Stomach (tissue), 8 donors: ENCODE measurements at regions not wholly inside any gene's neighbourhood (a gene's known extent, or its start where the extent isn't known, plus 50 kb on each side); places are given as distances from the start of the nearest gene placed in this dataset.
"Not testable (repeated sequence)": the region's sequence is repeated elsewhere in the genome, so short reads cannot be mapped to it uniquely, and the experiment has no call there.

Experiments used
- DNase-seq, 2 donors: peaks; one replicate each; pipeline versions ENCODE4 v3.0.0 to v3.0.0-alpha.2; 2013 to 2019
- H3K27ac ChIP-seq, 5 donors: fragments of 200-600 bp in 4 of 5; sonication (generic) in 4 of 5; one replicate each; pipeline ENCODE4 v1.5.1; 2013 to 2019; ENCODE audit warnings: mild to moderate bottlenecking in 1 of 5, moderate library complexity in 1 of 5
- H3K27me3 ChIP-seq, 3 donors: fragments of 200-600 bp; sonication (generic); one replicate each; pipeline ENCODE4 v1.5.1; 2017 to 2019; ENCODE audit warnings: mixed run types in 1 of 3
- H3K36me3 ChIP-seq, 4 donors: fragments of 200-600 bp; sonication (generic); 1 replicate in 3 of 4; 2 replicates in 1 of 4; pipeline ENCODE4 v1.5.1; 2016 to 2019
- H3K4me1 ChIP-seq, 4 donors: fragments of 200-600 bp; sonication (generic); one replicate each; pipeline ENCODE4 v1.5.1; 2016 to 2019
- H3K4me3 ChIP-seq, 4 donors: fragments of 200-600 bp; sonication (generic) in 3 of 4; one replicate each; pipeline ENCODE4 v1.5.1; 2016 to 2019; ENCODE audit warnings: mild to moderate bottlenecking in 1 of 4
- H3K9me3 ChIP-seq, 4 donors: fragments of 200-600 bp; sonication (generic); one replicate each; pipeline ENCODE4 v1.5.1; 2016 to 2019
- CTCF ChIP-seq, 7 experiments: fragments of 450-650 bp in 4 of 7; fragments of 200-600 bp in 3 of 7; sonication (generic) in 3 of 7; IDR thresholded peaks; one replicate each; pipeline ENCODE4 v1.5.1; 2016 to 2019; ENCODE audit warnings: antibody characterized with exemption in 7 of 7, control low read depth in 2 of 7, mild to moderate bottlenecking in 1 of 7
- EP300 ChIP-seq: sonication (generic); formaldehyde crosslinking; IDR thresholded peaks from one replicate; pipeline ENCODE4 v1.6.1; 2017; ENCODE audit warnings: antibody characterized with exemption
- POLR2A ChIP-seq, 4 donors: fragments of 450-650 bp; IDR thresholded peaks; one replicate each; pipeline ENCODE4 v1.6.1; 2016; ENCODE audit warnings: antibody characterized with exemption in 4 of 4, control low read depth in 2 of 4, mild to moderate bottlenecking in 1 of 4, moderate library complexity in 1 of 4
- POLR2AphosphoS5 ChIP-seq, 3 donors: sonication (generic); formaldehyde crosslinking; IDR thresholded peaks; one replicate each; pipeline ENCODE4 v1.6.1; 2016; ENCODE audit warnings: antibody characterized with exemption in 3 of 3
- WGBS, 5 donors: extraction: QIAGEN DNeasy Blood & Tissue Kit in 3 of 5; methylation state at CpG; one replicate each; pipeline versions ENCODE4 v1.1.5 to v1.1.7; 2013 to 2018; 5-methylcytosine and 5-hydroxymethylcytosine counted together
- intact Hi-C: fragments of 100-400 bp; cut with DNase I; formaldehyde crosslinking; loops from one replicate; pipeline ENCODE4 v1.15.1; 2023; ENCODE audit warnings: low total_unique reads
- donor health status: healthy with polysubstance abuse.
- donor health status: Bipolar disorder and iron deficiency.
- donor health status: healthy.

GRCh38 chr4:167831855-167832254, 260.5 kb upstream of the ANXA10 start:
- TF ChIP-seq EP300 (no peak), CTCF (IDR thresholded peaks at IDR 0.05) (no peak), POLR2A (IDR thresholded peaks at IDR 0.05) (no peak), POLR2AphosphoS5 (IDR thresholded peaks at IDR 0.05) (no peak)
- Histone ChIP-seq H3K9me3 (no peaks in the 10 kb centered on the region), H3K27me3 (no peaks in the 10 kb centered on the region), H3K36me3 (no peaks in the 10 kb centered on the region), H3K4me1 (no peaks in the 10 kb centered on the region), H3K4me3 (no peak overlapping the region), H3K27ac (no peak overlapping the region)
- intact Hi-C loops = no loop called here
- DNase-seq = no peak

GRCh38 chr4:167838686-167839085, 253.7 kb upstream of the ANXA10 start:
- intact Hi-C loops = no loop called here
- 70 to 86% (median 79%) methylated on average over 1 of the region's 1 CpG for WGBS, 5 donors
- H3K4me3 ChIP-seq = no peak overlapping the region
- DNase-seq = no peak
- no peaks in the 10 kb centered on the region for H3K9me3 ChIP-seq
- no peak overlapping the region for H3K27ac ChIP-seq
- H3K27me3 ChIP-seq = no peaks in the 10 kb centered on the region
- no peaks in the 10 kb centered on the region for H3K4me1 ChIP-seq
- TF ChIP-seq EP300 (no peak), POLR2AphosphoS5 (IDR thresholded peaks at IDR 0.05) (no peak), POLR2A (IDR thresholded peaks at IDR 0.05) (no peak), CTCF (IDR thresholded peaks at IDR 0.05) (no peak)
- H3K36me3 ChIP-seq = no peaks in the 10 kb centered on the region

GRCh38 chr4:167842487-167842886, 249.8 kb upstream of the ANXA10 start:
- TF ChIP-seq EP300 = no peak
- no peak for TF ChIP-seq CTCF (IDR thresholded peaks at IDR 0.05)
- TF ChIP-seq POLR2AphosphoS5 (IDR thresholded peaks at IDR 0.05) = no peak
- no peak for TF ChIP-seq POLR2A (IDR thresholded peaks at IDR 0.05)
- 55 to 74% (median 70%) methylated on average over 2 of the region's 2 CpGs for whole genome bisulfite sequencing, 5 donors
- Histone ChIP-seq H3K4me3 (no peak overlapping the region), H3K9me3 (no peaks in the 10 kb centered on the region), H3K27ac (no peak overlapping the region), H3K36me3 (no peaks in the 10 kb centered on the region), H3K4me1 (no peaks in the 10 kb centered on the region), H3K27me3 (no peaks in the 10 kb centered on the region)
- intact Hi-C loops = no loop called here
- no peak for DNase-seq

- H3K36me3 ChIP-seq = no peaks in the 10 kb centered on the region
- 56 to 74% (median 66%) methylated on average over 2 of the region's 2 CpGs for WGBS, 5 donors
- H3K27ac ChIP-seq = no peak overlapping the region
- no peaks in the 10 kb centered on the region for H3K27me3 ChIP-seq
- no peak overlapping the region for H3K4me3 ChIP-seq
- TF ChIP-seq CTCF (IDR thresholded peaks at IDR 0.05) (no peak), EP300 (no peak), POLR2A (IDR thresholded peaks at IDR 0.05) (no peak), POLR2AphosphoS5 (IDR thresholded peaks at IDR 0.05) (no peak)
- DNase-seq = no peak
- no peaks in the 10 kb centered on the region for H3K9me3 ChIP-seq
- intact Hi-C loops = no loop called here
- no peaks in the 10 kb centered on the region for H3K4me1 ChIP-seq
Measured at GRCh38 chr4:167854881-167855280, 237.5 kb upstream of the ANXA10 start.

GRCh38 chr4:167858127-167858526, 234.2 kb upstream of the ANXA10 start:
- intact Hi-C loops, H3K4me3 ChIP-seq, H3K27ac ChIP-seq, H3K27me3 ChIP-seq, H3K4me1 ChIP-seq, DNase-seq, H3K36me3 ChIP-seq, H3K9me3 ChIP-seq: not testable (repeated sequence)
- WGBS, 5 donors = 84 to 89% (median 87%) methylated on average over 14 to 15 of the region's 15 CpGs
